Stomach smooth muscle (tissue), 2 donors: ENCODE measurements at regions not wholly inside any gene's neighbourhood (a gene's known extent, or its start where the extent isn't known, plus 50 kb on each side); places are given as distances from the start of the nearest gene placed in this dataset.

ENCODE experiments used
- H3K27ac ChIP-seq: one replicate; pipeline ENCODE4 v1.7.0; 2013; ENCODE audit warnings: mild to moderate bottlenecking, low read length, inconsistent platforms
- H3K27me3 ChIP-seq, 2 donors: one replicate each; pipeline ENCODE4 v1.7.0; 2013; ENCODE audit warnings: low read length in 2 of 2; ENCODE audit not compliant: insufficient read depth in 2 of 2, control insufficient read depth in 1 of 2
- H3K36me3 ChIP-seq, 2 donors: one replicate each; pipeline ENCODE4 v1.7.0; 2013; ENCODE audit warnings: low read length in 2 of 2; ENCODE audit not compliant: control insufficient read depth in 2 of 2, insufficient read depth in 2 of 2
- H3K4me1 ChIP-seq: one replicate; pipeline ENCODE4 v1.7.0; 2013; ENCODE audit warnings: low read length; ENCODE audit not compliant: control insufficient read depth, insufficient read depth
- H3K4me3 ChIP-seq, 2 donors: one replicate each; pipeline ENCODE4 v1.7.0; 2013; ENCODE audit warnings: low read length in 2 of 2
- H3K9ac ChIP-seq, 2 donors: one replicate each; pipeline ENCODE4 v1.7.0; 2013; ENCODE audit warnings: low read length in 2 of 2, mild to moderate bottlenecking in 1 of 2
- H3K9me3 ChIP-seq, 2 donors: one replicate each; pipeline ENCODE4 v1.7.0; 2013; ENCODE audit warnings: low read length in 2 of 2; ENCODE audit not compliant: control insufficient read depth in 2 of 2
- donor health status: healthy.
- donor health status: Pancreatic carcinoma.

- H3K9ac ChIP-seq, result no peak overlapping the region
- H3K27me3 ChIP-seq, result no peaks in the 10 kb centered on the region
- H3K36me3 ChIP-seq, result no peaks in the 10 kb centered on the region
- H3K27ac ChIP-seq, result no peak overlapping the region
- no peak overlapping the region for H3K4me3 ChIP-seq
- H3K4me1 ChIP-seq, result no peaks in the 10 kb centered on the region
- no peaks in the 10 kb centered on the region for H3K9me3 ChIP-seq
Observed at GRCh38 chr5:4570047-4570995, 569.8 kb upstream of the ADAMTS16 start.

GRCh38 chr5:4571248-4571948, 568.7 kb upstream of the ADAMTS16 start:
- H3K4me1 ChIP-seq, result no peaks in the 10 kb centered on the region
- H3K36me3 ChIP-seq, result no peaks in the 10 kb centered on the region
- H3K4me3 ChIP-seq, result no peak overlapping the region
- no peaks in the 10 kb centered on the region for H3K27me3 ChIP-seq
- no peak overlapping the region for H3K9ac ChIP-seq
- H3K9me3 ChIP-seq, result no peaks in the 10 kb centered on the region
- H3K27ac ChIP-seq, result no peak overlapping the region

- Histone ChIP-seq H3K27me3 (no peaks in the 10 kb centered on the region), H3K9ac (no peak overlapping the region), H3K4me1 (no peaks in the 10 kb centered on the region), H3K4me3 (no peak overlapping the region), H3K27ac (no peak overlapping the region), H3K9me3 (no peaks in the 10 kb centered on the region), H3K36me3 (no peaks in the 10 kb centered on the region)
Observed at GRCh38 chr5:4572311-4573100, 567.6 kb upstream of the ADAMTS16 start.

- no peaks in the 10 kb centered on the region for H3K4me1 ChIP-seq
- H3K9me3 ChIP-seq, result peaks cover 0 to under 1% of the 10 kb centered on the region in 2 donors
- no peak overlapping the region for H3K4me3 ChIP-seq
- H3K36me3 ChIP-seq, result no peaks in the 10 kb centered on the region
- H3K27me3 ChIP-seq, result no peaks in the 10 kb centered on the region
- H3K9ac ChIP-seq, result no peak overlapping the region
- no peak overlapping the region for H3K27ac ChIP-seq
Observed at GRCh38 chr5:4575608-4576007, 564.5 kb upstream of the ADAMTS16 start.

GRCh38 chr5:4576161-4576748, 563.9 kb upstream of the ADAMTS16 start:
- Histone ChIP-seq H3K9ac (no peak overlapping the region), H3K36me3 (no peaks in the 10 kb centered on the region), H3K9me3 (peaks cover 0 to 7% of the 10 kb centered on the region in 2 donors), H3K4me1 (no peaks in the 10 kb centered on the region), H3K4me3 (no peak overlapping the region), H3K27me3 (no peaks in the 10 kb centered on the region), H3K27ac (no peak overlapping the region)

- H3K4me3 ChIP-seq, result no peak overlapping the region
Observed at GRCh38 chr5:4576908-4577307, 563.2 kb upstream of the ADAMTS16 start.

GRCh38 chr5:4579679-4580078, 560.5 kb upstream of the ADAMTS16 start:
- Histone ChIP-seq H3K9me3 (peaks cover 0 to 9% of the 10 kb centered on the region in 2 donors), H3K36me3 (no peaks in the 10 kb centered on the region)

More at GRCh38 chr5:4576908-4577307, 563.2 kb upstream of the ADAMTS16 start:
- peaks cover 0 to 9% of the 10 kb centered on the region in 2 donors for H3K9me3 ChIP-seq
- no peak overlapping the region for H3K9ac ChIP-seq
- H3K4me1 ChIP-seq, result no peaks in the 10 kb centered on the region
- H3K27me3 ChIP-seq, result no peaks in the 10 kb centered on the region
- no peaks in the 10 kb centered on the region for H3K36me3 ChIP-seq
- H3K27ac ChIP-seq, result no peak overlapping the region

GRCh38 chr5:4580772-4581171, 559.4 kb upstream of the ADAMTS16 start:
- no peaks in the 10 kb centered on the region for H3K4me1 ChIP-seq
- H3K36me3 ChIP-seq, result no peaks in the 10 kb centered on the region
- no peak overlapping the region for H3K9ac ChIP-seq
- H3K4me3 ChIP-seq, result no peak overlapping the region
- no peaks in the 10 kb centered on the region for H3K27me3 ChIP-seq
- no peak overlapping the region for H3K27ac ChIP-seq
- peaks cover 0 to 9% of the 10 kb centered on the region in 2 donors for H3K9me3 ChIP-seq

More at GRCh38 chr5:4579679-4580078, 560.5 kb upstream of the ADAMTS16 start:
- no peak overlapping the region for H3K4me3 ChIP-seq
- no peaks in the 10 kb centered on the region for H3K4me1 ChIP-seq
- H3K27ac ChIP-seq, result no peak overlapping the region
- H3K9ac ChIP-seq, result no peak overlapping the region
- no peaks in the 10 kb centered on the region for H3K27me3 ChIP-seq

- H3K9ac ChIP-seq, result no peak overlapping the region
- peaks cover 0 to 11% of the 10 kb centered on the region in 2 donors for H3K9me3 ChIP-seq
- H3K36me3 ChIP-seq, result no peaks in the 10 kb centered on the region
- no peak overlapping the region for H3K27ac ChIP-seq
- H3K27me3 ChIP-seq, result no peaks in the 10 kb centered on the region
- H3K4me3 ChIP-seq, result no peak overlapping the region
- no peaks in the 10 kb centered on the region for H3K4me1 ChIP-seq
Observed at GRCh38 chr5:4581289-4581688, 558.8 kb upstream of the ADAMTS16 start.

GRCh38 chr5:4584982-4585381, 555.1 kb upstream of the ADAMTS16 start:
- Histone ChIP-seq H3K4me1 (no peaks in the 10 kb centered on the region), H3K27ac (no peak overlapping the region), H3K27me3 (no peaks in the 10 kb centered on the region), H3K36me3 (no peaks in the 10 kb centered on the region), H3K9me3 (peaks cover 0 to 11% of the 10 kb centered on the region in 2 donors), H3K4me3 (no peak overlapping the region), H3K9ac (no peak overlapping the region)
